ENCODE measurements at regions not wholly inside any gene's neighbourhood (a gene's known extent, or its start where the extent isn't known, plus 50 kb on each side); places are given as distances from the start of the nearest gene placed in this dataset.

GRCh38 chrX:9414416-9414815 is 50.4 kb upstream of the TBL1X start:
- DNase-seq = no peak
- no peaks in the 10 kb centered on the region for H3K4me1 ChIP-seq

More at GRCh38 chrX:9414416-9414815, 50.4 kb upstream of the TBL1X start:
- Histone ChIP-seq H3K4me3 (no peak overlapping the region), H3K27me3 (no peaks in the 10 kb centered on the region), H3K27ac (no peak overlapping the region), H3K9me3 (no peaks in the 10 kb centered on the region), H3K36me3 (no peaks in the 10 kb centered on the region)
- no peak for ATAC-seq
- intact Hi-C loops (cut with DNase I) = no loop called here
- no peak for TF ChIP-seq CTCF (IDR thresholded peaks at IDR 0.05)
